WTC11 (cell line): ENCODE measurements at regions not wholly inside any gene's neighbourhood (a gene's known extent, or its start where the extent isn't known, plus 50 kb on each side); places are given as distances from the start of the nearest gene placed in this dataset.

Source experiments
- CREM ChIP-seq: sonication (generic); formaldehyde crosslinking; IDR thresholded peaks from 2 replicates; pipeline ENCODE4 v1.8.1; 2022; ENCODE audit warnings: mild to moderate bottlenecking, missing genetic modification reagents, moderate library complexity
- CTCF ChIP-seq: fragments of 200-600 bp; IDR thresholded peaks from 2 replicates; pipeline ENCODE4 v1.8.0; 2022; ENCODE audit warnings: antibody characterized with exemption
- E2F1 ChIP-seq: sonication (generic); formaldehyde crosslinking; IDR thresholded peaks from 2 replicates; pipeline ENCODE4 v1.8.0; 2022; ENCODE audit warnings: mild to moderate bottlenecking, missing genetic modification reagents
- E2F4 ChIP-seq: sonication (generic); formaldehyde crosslinking; IDR thresholded peaks from 2 replicates; pipeline ENCODE4 v1.8.1; 2022; ENCODE audit warnings: low read depth, mild to moderate bottlenecking, moderate library complexity, missing genetic modification reagents, borderline replicate concordance
- ESRRA ChIP-seq: sonication (generic); formaldehyde crosslinking; IDR thresholded peaks from 2 replicates; pipeline ENCODE4 v1.8.1; 2022; ENCODE audit warnings: mild to moderate bottlenecking, missing genetic modification reagents, borderline replicate concordance
- FOXJ3 ChIP-seq: sonication (generic); formaldehyde crosslinking; IDR thresholded peaks from 2 replicates; pipeline ENCODE4 v1.9.0; 2021; ENCODE audit warnings: missing genetic modification reagents, mild to moderate bottlenecking, borderline replicate concordance
- FOXK1 ChIP-seq: sonication (generic); formaldehyde crosslinking; IDR thresholded peaks from 2 replicates; pipeline ENCODE4 v1.8.0; 2022; ENCODE audit warnings: mild to moderate bottlenecking, moderate library complexity, missing genetic modification reagents
- FOXP4 ChIP-seq: sonication (generic); formaldehyde crosslinking; IDR thresholded peaks from 2 replicates; pipeline ENCODE4 v1.8.0; 2022; ENCODE audit warnings: mild to moderate bottlenecking, missing genetic modification reagents
- NFE2L1 ChIP-seq: sonication (generic); formaldehyde crosslinking; IDR thresholded peaks from 2 replicates; pipeline ENCODE4 v1.8.1; 2023; ENCODE audit warnings: missing genetic modification reagents
- NR3C1 ChIP-seq: sonication (generic); formaldehyde crosslinking; conservative IDR thresholded peaks from 2 replicates; pipeline ENCODE4 v1.8.1; 2023; ENCODE audit warnings: low read depth, mild to moderate bottlenecking, missing genetic modification reagents
- TCF7 ChIP-seq: sonication (generic); formaldehyde crosslinking; IDR thresholded peaks from 2 replicates; pipeline ENCODE4 v1.8.0; 2022; ENCODE audit warnings: mild to moderate bottlenecking, low read depth, missing genetic modification reagents, moderate library complexity
- TP53 ChIP-seq: sonication (generic); formaldehyde crosslinking; IDR thresholded peaks from 2 replicates; pipeline ENCODE4 v1.8.1; 2023; ENCODE audit warnings: mild to moderate bottlenecking, missing genetic modification reagents

- TF ChIP-seq CTCF = no peak
- no peak for TF ChIP-seq FOXP4
- no peak for TF ChIP-seq ESRRA (CRISPR knock-in tag)
- TF ChIP-seq CREM (CRISPR knock-in tag) = no peak
- TF ChIP-seq NR3C1 = no peak
- no peak for TF ChIP-seq FOXJ3
- no peak for TF ChIP-seq NFE2L1
- TF ChIP-seq TP53 (CRISPR knock-in tag) = no peak
- no peak for TF ChIP-seq E2F1 (CRISPR knock-in tag)
- TF ChIP-seq E2F4 (CRISPR knock-in tag) = no peak
- TF ChIP-seq FOXK1 (CRISPR knock-in tag) = no peak
- no peak for TF ChIP-seq TCF7 (CRISPR knock-in tag)
Measured at GRCh38 chr3:194824701-194825111, 139.0 kb downstream of the FAM43A start.
